Hepatocyte (in vitro differentiated cells): ENCODE measurements at regions not wholly inside any gene's neighbourhood (a gene's known extent, or its start where the extent isn't known, plus 50 kb on each side); places are given as distances from the start of the nearest gene placed in this dataset.

ENCODE experiments used
- CTCF ChIP-seq: fragments of 200-600 bp; sonication (generic); IDR thresholded peaks from 2 replicates; pipeline ENCODE4 v1.5.1; 2016; ENCODE audit warnings: antibody characterized with exemption, mild to moderate bottlenecking; ENCODE audit not compliant: poor library complexity
- EZH2 ChIP-seq: fragments of 200-600 bp; sonication (generic); IDR thresholded peaks from 2 replicates; pipeline ENCODE4 v1.6.1; 2016; ENCODE audit warnings: antibody characterized with exemption, mild to moderate bottlenecking, borderline replicate concordance

- TF ChIP-seq CTCF (no peak), EZH2 (no peak)
Observed at GRCh38 chr1:4061521-4062031, 161.5 kb upstream of the C1orf174 start.
